Sigmoid colon (tissue), 6 donors: ENCODE measurements at regions not wholly inside any gene's neighbourhood (a gene's known extent, or its start where the extent isn't known, plus 50 kb on each side); places are given as distances from the start of the nearest gene placed in this dataset.

Source experiments
- DNase-seq: peaks from one replicate; pipeline ENCODE4 v3.0.0-alpha.2; 2019
- H3K27ac ChIP-seq, 4 donors: fragments of 200-600 bp; sonication (generic); one replicate each; pipeline ENCODE4 v1.5.1; 2016 to 2019; ENCODE audit warnings: mild to moderate bottlenecking in 1 of 4
- H3K27me3 ChIP-seq, 3 donors: fragments of 200-600 bp; sonication (generic); one replicate each; pipeline ENCODE4 v1.5.1; 2019; ENCODE audit warnings: mild to moderate bottlenecking in 1 of 3
- H3K36me3 ChIP-seq, 4 donors: fragments of 200-600 bp; sonication (generic); one replicate each; pipeline ENCODE4 v1.5.1; 2016 to 2019
- H3K4me1 ChIP-seq, 4 donors: fragments of 200-600 bp; sonication (generic); one replicate each; pipeline ENCODE4 v1.5.1; 2017 to 2019
- H3K4me3 ChIP-seq, 4 donors: fragments of 200-600 bp; sonication (generic); one replicate each; pipeline ENCODE4 v1.5.1; 2017 to 2019; ENCODE audit warnings: mild to moderate bottlenecking in 2 of 4, moderate library complexity in 1 of 4
- H3K9me3 ChIP-seq, 4 donors: fragments of 200-600 bp in 3 of 4; sonication (generic) in 3 of 4; one replicate each; pipeline versions ENCODE4 v1.5.1 to v1.6.1; 2013 to 2019
- EP300 ChIP-seq, 4 donors: sonication (generic); formaldehyde crosslinking; IDR thresholded peaks; one replicate each; pipeline ENCODE4 v1.6.1; 2017; ENCODE audit warnings: antibody characterized with exemption in 4 of 4
- POLR2A ChIP-seq, 2 donors: fragments of 450-650 bp; IDR thresholded peaks; one replicate each; pipeline ENCODE4 v1.6.1; 2016; ENCODE audit warnings: antibody characterized with exemption in 2 of 2, mild to moderate bottlenecking in 2 of 2, moderate library complexity in 2 of 2
- POLR2AphosphoS5 ChIP-seq, 4 donors: sonication (generic); formaldehyde crosslinking; IDR thresholded peaks; one replicate each; pipeline ENCODE4 v1.6.1; 2017; ENCODE audit warnings: antibody characterized with exemption in 4 of 4
- WGBS, 2 donors: extraction: QIAGEN DNeasy Blood & Tissue Kit; methylation state at CpG; one replicate each; pipeline ENCODE4 v1.1.7; 2013; 5-methylcytosine and 5-hydroxymethylcytosine counted together
- intact Hi-C: fragments of 100-400 bp; cut with DNase I; formaldehyde crosslinking; loops from one replicate; pipeline ENCODE4 v1.15.1; 2023
- TF ChIP-seq, protein P1 (sequence below), 4 experiments: fragments of 450-650 bp in 3 of 4; fragments of 200-600 bp in 1 of 4; IDR thresholded peaks; one replicate each; pipeline ENCODE4 v1.5.1; 2016 to 2019; ENCODE audit warnings: antibody characterized with exemption in 4 of 4, mild to moderate bottlenecking in 3 of 4, moderate library complexity in 2 of 4
- donor health status: healthy with polysubstance abuse.
- donor health status: healthy.

DNA sequence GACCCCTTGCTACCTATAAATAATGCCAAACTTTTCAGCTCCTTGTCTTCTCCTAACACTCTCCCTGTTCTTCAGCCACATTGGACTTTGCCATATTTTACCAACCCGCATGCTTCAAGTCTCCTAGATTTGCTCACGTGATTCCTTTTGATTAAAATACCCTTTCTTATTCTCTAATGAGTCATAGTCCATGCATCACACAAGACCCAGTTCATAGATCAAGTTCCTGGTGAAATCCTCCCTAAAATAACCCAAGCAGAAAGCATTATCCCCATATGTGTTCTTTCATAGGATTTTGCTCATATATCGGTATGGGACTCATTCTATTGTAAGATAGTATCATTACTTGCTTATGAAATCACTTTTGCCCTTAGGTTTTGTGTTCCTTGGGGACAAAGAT, 108.9 kb upstream of the STXBP5 start:
- TF ChIP-seq EP300 (IDR thresholded peaks at IDR 0.05) (no peak), POLR2A (IDR thresholded peaks at IDR 0.05) (no peak), POLR2AphosphoS5 (IDR thresholded peaks at IDR 0.05) (no peak)
- WGBS, 2 donors, result 96 to 97% methylated on average over 3 of the region's 3 CpGs
- no peak overlapping the region for H3K4me3 ChIP-seq
- H3K27ac ChIP-seq, result no peak overlapping the region
- H3K9me3 ChIP-seq, result no peaks in the 10 kb centered on the region
- H3K4me1 ChIP-seq, result no peaks in the 10 kb centered on the region
- DNase-seq, result no peak
- no peaks in the 10 kb centered on the region for H3K27me3 ChIP-seq
- no peaks in the 10 kb centered on the region for H3K36me3 ChIP-seq
- intact Hi-C loops, result no loop called here

DNA sequence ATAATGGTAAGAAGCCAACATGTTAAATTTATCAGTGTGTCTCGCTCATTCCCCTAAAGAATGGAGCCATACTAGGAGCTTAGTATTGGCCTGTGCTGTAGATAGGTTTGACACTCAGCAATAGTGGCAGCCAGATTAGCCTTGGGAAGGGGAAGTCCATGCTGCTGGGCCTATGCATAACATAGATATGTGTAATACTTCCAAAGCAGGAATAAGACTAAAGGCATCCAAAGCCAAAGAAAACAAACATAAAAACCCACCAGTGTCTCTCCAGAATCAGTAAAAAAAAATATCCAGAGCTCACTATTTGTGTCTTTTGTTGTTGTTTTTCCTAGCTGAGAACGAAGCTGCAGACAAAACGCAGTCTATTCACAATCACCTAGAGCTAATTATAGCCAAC, 104.2 kb upstream of the STXBP5 start:
- Histone ChIP-seq H3K27ac (no peak overlapping the region), H3K36me3 (no peaks in the 10 kb centered on the region), H3K4me3 (no peak overlapping the region), H3K9me3 (no peaks in the 10 kb centered on the region), H3K27me3 (no peaks in the 10 kb centered on the region), H3K4me1 (no peaks in the 10 kb centered on the region)
- TF ChIP-seq POLR2A (IDR thresholded peaks at IDR 0.05), result no peak
- no peak for TF ChIP-seq EP300 (IDR thresholded peaks at IDR 0.05)
- TF ChIP-seq, protein P1, sequence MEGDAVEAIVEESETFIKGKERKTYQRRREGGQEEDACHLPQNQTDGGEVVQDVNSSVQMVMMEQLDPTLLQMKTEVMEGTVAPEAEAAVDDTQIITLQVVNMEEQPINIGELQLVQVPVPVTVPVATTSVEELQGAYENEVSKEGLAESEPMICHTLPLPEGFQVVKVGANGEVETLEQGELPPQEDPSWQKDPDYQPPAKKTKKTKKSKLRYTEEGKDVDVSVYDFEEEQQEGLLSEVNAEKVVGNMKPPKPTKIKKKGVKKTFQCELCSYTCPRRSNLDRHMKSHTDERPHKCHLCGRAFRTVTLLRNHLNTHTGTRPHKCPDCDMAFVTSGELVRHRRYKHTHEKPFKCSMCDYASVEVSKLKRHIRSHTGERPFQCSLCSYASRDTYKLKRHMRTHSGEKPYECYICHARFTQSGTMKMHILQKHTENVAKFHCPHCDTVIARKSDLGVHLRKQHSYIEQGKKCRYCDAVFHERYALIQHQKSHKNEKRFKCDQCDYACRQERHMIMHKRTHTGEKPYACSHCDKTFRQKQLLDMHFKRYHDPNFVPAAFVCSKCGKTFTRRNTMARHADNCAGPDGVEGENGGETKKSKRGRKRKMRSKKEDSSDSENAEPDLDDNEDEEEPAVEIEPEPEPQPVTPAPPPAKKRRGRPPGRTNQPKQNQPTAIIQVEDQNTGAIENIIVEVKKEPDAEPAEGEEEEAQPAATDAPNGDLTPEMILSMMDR (IDR thresholded peaks at IDR 0.05), result no peak
- no peak for TF ChIP-seq POLR2AphosphoS5 (IDR thresholded peaks at IDR 0.05)
- DNase-seq, result no peak
- 92 to 94% methylated on average over 3 of the region's 3 CpGs for WGBS, 2 donors
- intact Hi-C loops, result no loop called here

GRCh38 chr6:147103007-147103406, 101.2 kb upstream of the STXBP5 start:
- WGBS, 2 donors, result 97 to 98% methylated on average over 2 of the region's 2 CpGs
- intact Hi-C loops, result no loop called here

GRCh38 chr6:147103694-147104093, 100.5 kb upstream of the STXBP5 start:
- Histone ChIP-seq H3K27me3 (no peaks in the 10 kb centered on the region), H3K4me1 (no peaks in the 10 kb centered on the region), H3K27ac (no peak overlapping the region), H3K9me3 (no peaks in the 10 kb centered on the region), H3K36me3 (no peaks in the 10 kb centered on the region), H3K4me3 (no peak overlapping the region)
- intact Hi-C loops, result no loop called here
- DNase-seq, result no peak
- TF ChIP-seq POLR2A (IDR thresholded peaks at IDR 0.05) (no peak), EP300 (IDR thresholded peaks at IDR 0.05) (no peak), POLR2AphosphoS5 (IDR thresholded peaks at IDR 0.05) (no peak)
- TF ChIP-seq, protein P1 (IDR thresholded peaks at IDR 0.05), result no peak

More at GRCh38 chr6:147103007-147103406, 101.2 kb upstream of the STXBP5 start:
- Histone ChIP-seq H3K9me3 (no peaks in the 10 kb centered on the region), H3K27me3 (no peaks in the 10 kb centered on the region), H3K4me1 (no peaks in the 10 kb centered on the region), H3K36me3 (no peaks in the 10 kb centered on the region), H3K27ac (no peak overlapping the region), H3K4me3 (no peak overlapping the region)
- no peak for DNase-seq
- no peak for TF ChIP-seq POLR2AphosphoS5 (IDR thresholded peaks at IDR 0.05)
- TF ChIP-seq EP300 (IDR thresholded peaks at IDR 0.05), result no peak
- TF ChIP-seq, protein P1 (IDR thresholded peaks at IDR 0.05), result no peak
- TF ChIP-seq POLR2A (IDR thresholded peaks at IDR 0.05), result no peak

DNA sequence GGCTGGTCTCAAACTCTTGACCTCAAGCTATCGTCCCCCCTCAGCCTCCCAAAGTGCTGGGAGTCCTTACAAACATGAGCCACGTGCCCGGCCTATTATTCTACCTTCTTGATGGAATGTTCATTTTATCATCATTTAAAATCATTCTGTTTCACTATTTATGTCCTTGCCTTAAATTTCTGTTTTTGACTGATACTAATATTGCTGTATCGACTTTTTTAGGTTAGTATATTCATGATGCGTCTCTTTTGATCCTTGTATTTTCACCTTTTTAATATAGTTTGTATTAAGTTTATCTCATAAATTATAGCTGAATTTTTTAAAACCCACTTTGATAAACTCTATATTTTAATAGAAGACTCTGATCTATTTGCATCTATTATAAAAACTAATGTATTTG, 98.4 kb upstream of the STXBP5 start:
- DNase-seq, result no peak
- no peak overlapping the region for H3K4me3 ChIP-seq
- TF ChIP-seq, protein P1 (IDR thresholded peaks at IDR 0.05), result no peak
- no peak for TF ChIP-seq POLR2A (IDR thresholded peaks at IDR 0.05)
- no peak for TF ChIP-seq EP300 (IDR thresholded peaks at IDR 0.05)
- TF ChIP-seq POLR2AphosphoS5 (IDR thresholded peaks at IDR 0.05), result no peak
- no peaks in the 10 kb centered on the region for H3K27me3 ChIP-seq
- 94 to 96% methylated on average over 5 of the region's 5 CpGs for WGBS, 2 donors
- no peaks in the 10 kb centered on the region for H3K9me3 ChIP-seq
- no peak overlapping the region for H3K27ac ChIP-seq
- H3K36me3 ChIP-seq, result no peaks in the 10 kb centered on the region
- intact Hi-C loops, result no loop called here
- no peaks in the 10 kb centered on the region for H3K4me1 ChIP-seq
